Ishikawa (cell line): ENCODE measurements at regions not wholly inside any gene's neighbourhood (a gene's known extent, or its start where the extent isn't known, plus 50 kb on each side); places are given as distances from the start of the nearest gene placed in this dataset.

Source experiments
- CEBPB ChIP-seq: IDR thresholded peaks from 2 replicates; pipeline ENCODE4 v1.6.1; 2012
- EP300 ChIP-seq: IDR thresholded peaks from 2 replicates; pipeline ENCODE4 v1.6.1; 2012; ENCODE audit warnings: borderline replicate concordance
- MAX ChIP-seq: IDR thresholded peaks from 2 replicates; pipeline ENCODE4 v1.6.1; 2012
- RAD21 ChIP-seq: IDR thresholded peaks from 2 replicates; pipeline ENCODE4 v1.6.1; 2012; ENCODE audit warnings: low read depth
- TAF1 ChIP-seq: IDR thresholded peaks from 2 replicates; pipeline ENCODE4 v1.6.1; 2012; ENCODE audit warnings: low read depth, mild to moderate bottlenecking
- TEAD4 ChIP-seq: IDR thresholded peaks from 2 replicates; pipeline ENCODE4 v1.6.1; 2012
- USF1 ChIP-seq: IDR thresholded peaks from 2 replicates; pipeline ENCODE4 v1.6.1; 2012
- ZBTB7A ChIP-seq: IDR thresholded peaks from 2 replicates; pipeline ENCODE4 v1.6.1; 2012; ENCODE audit warnings: low read depth

GRCh38 chr13:109415057-109415456, 371.3 kb downstream of the IRS2 start:
- TF ChIP-seq RAD21, result no peak
- no peak for TF ChIP-seq EP300
- TF ChIP-seq TAF1, result no peak
- TF ChIP-seq CEBPB, result no peak
- TF ChIP-seq MAX, result no peak
- no peak for TF ChIP-seq ZBTB7A
- TF ChIP-seq TEAD4, result no peak
- no peak for TF ChIP-seq USF1
